GM21423 (cell line): ENCODE measurements at regions not wholly inside any gene's neighbourhood (a gene's known extent, or its start where the extent isn't known, plus 50 kb on each side); places are given as distances from the start of the nearest gene placed in this dataset.
"Not testable (repeated sequence)": the region's sequence is repeated elsewhere in the genome, so short reads cannot be mapped to it uniquely, and the experiment has no call there.

Experiments used
- ATAC-seq: cut with Tn5 transposase; IDR thresholded peaks from one replicate; pipeline ENCODE4 v1.9.1; 2021; ENCODE audit warnings: mild to moderate bottlenecking, moderate library complexity; ENCODE audit not compliant: unreplicated experiment

- no peak for ATAC-seq
Measured at GRCh38 chr10:34908481-34908880, 93.4 kb upstream of the PARD3 start.

GRCh38 chr10:34907743-34908430 lies 92.8 kb upstream of the PARD3 start:
- no peak for ATAC-seq

GRCh38 chr10:34906067-34906965 lies 91.2 kb upstream of the PARD3 start:
- no peak for ATAC-seq

GRCh38 chr10:34905200-34905927 lies 90.3 kb upstream of the PARD3 start:
- ATAC-seq = no peak

GRCh38 chr10:34904191-34904590 lies 89.1 kb upstream of the PARD3 start:
- no peak for ATAC-seq

- ATAC-seq = no peak
Measured at GRCh38 chr10:34899161-34899560, 84.1 kb upstream of the PARD3 start.

GRCh38 chr10:34895977-34896376 lies 80.9 kb upstream of the PARD3 start:
- no peak for ATAC-seq

GRCh38 chr10:34895046-34895445 lies 80.0 kb upstream of the PARD3 start:
- not testable (repeated sequence) for ATAC-seq

GRCh38 chr10:34892521-34892920 lies 77.4 kb upstream of the PARD3 start:
- ATAC-seq = not testable (repeated sequence)

GRCh38 chr10:34890939-34891338 lies 75.8 kb upstream of the PARD3 start:
- no peak for ATAC-seq

GRCh38 chr10:34889004-34889869 lies 74.1 kb upstream of the PARD3 start:
- ATAC-seq = no peak

- no peak for ATAC-seq
Measured at GRCh38 chr10:34886906-34887642, 72.0 kb upstream of the PARD3 start.

- no peak for ATAC-seq
Measured at GRCh38 chr10:34885898-34886297, 70.8 kb upstream of the PARD3 start.

GRCh38 chr10:34885011-34885410 lies 69.9 kb upstream of the PARD3 start:
- ATAC-seq = no peak

GRCh38 chr10:34884272-34884952 lies 69.3 kb upstream of the PARD3 start:
- ATAC-seq = no peak

- ATAC-seq = no peak
Measured at GRCh38 chr10:34880817-34881216, 65.7 kb upstream of the PARD3 start.

GRCh38 chr10:34878651-34879050 lies 63.6 kb upstream of the PARD3 start:
- ATAC-seq = not testable (repeated sequence)

GRCh38 chr10:34875061-34875460 lies 60.0 kb upstream of the PARD3 start:
- no peak for ATAC-seq

- ATAC-seq = no peak
Measured at GRCh38 chr10:34872820-34873219, 57.7 kb upstream of the PARD3 start.
